ENCODE measurements at regions not wholly inside any gene's neighbourhood (a gene's known extent, or its start where the extent isn't known, plus 50 kb on each side); places are given as distances from the start of the nearest gene placed in this dataset.

DNA sequence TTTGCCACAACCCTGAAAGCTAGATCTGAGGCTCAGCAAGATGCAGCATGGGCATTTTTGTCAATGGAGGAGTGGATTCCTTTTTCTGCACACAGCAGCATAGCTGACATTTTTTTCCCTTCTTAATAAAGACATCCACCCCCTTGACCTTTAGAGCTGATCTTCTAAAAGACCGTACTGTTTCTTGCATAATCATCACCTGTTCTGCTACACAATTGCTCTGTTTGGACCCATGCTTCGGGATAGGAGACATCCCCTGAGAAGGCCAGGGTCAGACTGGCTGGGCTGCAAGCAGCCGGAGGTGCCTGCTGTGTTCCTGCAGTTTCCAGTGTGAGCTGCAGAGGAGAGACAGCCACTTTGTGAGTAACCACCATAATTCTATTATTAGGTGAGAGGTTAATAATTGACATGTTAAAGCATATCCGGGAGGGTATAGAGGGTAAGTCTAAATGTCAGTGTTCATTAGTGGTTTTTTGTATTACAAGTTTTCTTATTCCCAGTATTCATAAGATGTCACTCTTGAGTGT lies 108.5 kb upstream of the C1QTNF9B start:
- TF ChIP-seq, protein P1, sequence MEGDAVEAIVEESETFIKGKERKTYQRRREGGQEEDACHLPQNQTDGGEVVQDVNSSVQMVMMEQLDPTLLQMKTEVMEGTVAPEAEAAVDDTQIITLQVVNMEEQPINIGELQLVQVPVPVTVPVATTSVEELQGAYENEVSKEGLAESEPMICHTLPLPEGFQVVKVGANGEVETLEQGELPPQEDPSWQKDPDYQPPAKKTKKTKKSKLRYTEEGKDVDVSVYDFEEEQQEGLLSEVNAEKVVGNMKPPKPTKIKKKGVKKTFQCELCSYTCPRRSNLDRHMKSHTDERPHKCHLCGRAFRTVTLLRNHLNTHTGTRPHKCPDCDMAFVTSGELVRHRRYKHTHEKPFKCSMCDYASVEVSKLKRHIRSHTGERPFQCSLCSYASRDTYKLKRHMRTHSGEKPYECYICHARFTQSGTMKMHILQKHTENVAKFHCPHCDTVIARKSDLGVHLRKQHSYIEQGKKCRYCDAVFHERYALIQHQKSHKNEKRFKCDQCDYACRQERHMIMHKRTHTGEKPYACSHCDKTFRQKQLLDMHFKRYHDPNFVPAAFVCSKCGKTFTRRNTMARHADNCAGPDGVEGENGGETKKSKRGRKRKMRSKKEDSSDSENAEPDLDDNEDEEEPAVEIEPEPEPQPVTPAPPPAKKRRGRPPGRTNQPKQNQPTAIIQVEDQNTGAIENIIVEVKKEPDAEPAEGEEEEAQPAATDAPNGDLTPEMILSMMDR (IDR thresholded peaks at IDR 0.05; ENCODE audit: insufficient read depth, low read depth, low read length): no peak
- no peak for TF ChIP-seq EZH2 (IDR thresholded peaks at IDR 0.05; ENCODE audit: insufficient read depth, low read length)

Measured in astrocyte (in vitro differentiated cells and primary cell).